PC-3 (cell line): ENCODE measurements at regions not wholly inside any gene's neighbourhood (a gene's known extent, or its start where the extent isn't known, plus 50 kb on each side); places are given as distances from the start of the nearest gene placed in this dataset.

Experiments used
- ATAC-seq: fragments of 200-7000 bp; cut with Tn5 transposase; 2 replicates; pipeline ENCODE4 v1.9.1; 2020; ENCODE audit warnings: mild to moderate bottlenecking, moderate library complexity
- BruUV-seq: library from RNA; stranded (reverse); fragments of 400-500 nt; replicated peaks from 2 replicates; lab custom pipeline; 2021; lab: Mats Ljungman, UMichigan
- CTCF ChIA-PET: fragments of 300-600 bp; sonication (Branson Sonifier 250); formaldehyde crosslinking; loops from one replicate; lab custom pipeline; 2022; ENCODE audit warnings: antibody characterized with exemption; lab: Charles Lee
- POLR2A ChIA-PET: fragments of 300-600 bp; sonication (Branson Sonifier 250); formaldehyde crosslinking; loops from one replicate; lab custom pipeline; 2022; ENCODE audit warnings: antibody characterized with exemption; ENCODE audit not compliant: unreplicated experiment; lab: Charles Lee
- DNase-seq: peaks from one replicate; pipeline ENCODE4 v3.0.0-alpha.2; 2015
- H2AFZ ChIP-seq: fragments of 300-600 bp; sonication (generic); 2 replicates; pipeline ENCODE4 v1.6.0; 2016; ENCODE audit warnings: antibody characterized with exemption, low read length
- H3F3A ChIP-seq: fragments of 300-600 bp; sonication (generic); one replicate; pipeline ENCODE4 v1.6.0; 2017; ENCODE audit warnings: antibody characterized with exemption, low read length, control low read depth, mild to moderate bottlenecking; ENCODE audit not compliant: unreplicated experiment
- H3K27ac ChIP-seq: fragments of 300-600 bp; sonication (generic); 2 replicates; pipeline ENCODE4 v1.5.1; 2016; ENCODE audit warnings: mild to moderate bottlenecking, low read length
- H3K27me3 ChIP-seq: fragments of 300-600 bp; sonication (generic); 2 replicates; pipeline ENCODE4 v1.6.1; 2016; ENCODE audit warnings: low read length, mixed read lengths
- H3K36me3 ChIP-seq: fragments of 300-600 bp; sonication (generic); 2 replicates; pipeline ENCODE4 v1.6.1; 2016; ENCODE audit warnings: low read depth, mixed run types, low read length, mixed read lengths
- H3K4me1 ChIP-seq: fragments of 300-600 bp; sonication (generic); 2 replicates; pipeline ENCODE4 v1.5.1; 2016; ENCODE audit warnings: low read length; ENCODE audit not compliant: insufficient read depth
- H3K4me2 ChIP-seq: fragments of 300-600 bp; sonication (generic); 2 replicates; pipeline ENCODE4 v1.6.0; 2016; ENCODE audit warnings: low read length
- H3K4me3 ChIP-seq: fragments of 300-600 bp; sonication (generic); 2 replicates; pipeline ENCODE4 v1.5.1; 2016; ENCODE audit warnings: mild to moderate bottlenecking, low read length, mixed read lengths
- H3K79me2 ChIP-seq: fragments of 300-600 bp; sonication (generic); 2 replicates; pipeline ENCODE4 v1.6.1; 2017; ENCODE audit warnings: low read length, mixed read lengths
- H3K9ac ChIP-seq: fragments of 300-600 bp; sonication (generic); 2 replicates; pipeline ENCODE4 v1.6.0; 2016; ENCODE audit warnings: mild to moderate bottlenecking, low read length
- H3K9me2 ChIP-seq: fragments of 300-600 bp; sonication (generic); replicated peaks from 2 replicates; pipeline ENCODE4 v1.6.1; 2016; ENCODE audit warnings: mixed run types, low read length, mixed read lengths
- H3K9me3 ChIP-seq: fragments of 300-600 bp; sonication (generic); 2 replicates; pipeline ENCODE4 v1.6.1; 2016; ENCODE audit warnings: low read length, mixed read lengths
- H4K20me1 ChIP-seq: fragments of 300-600 bp; sonication (generic); 2 replicates; pipeline ENCODE4 v1.6.1; 2016; ENCODE audit warnings: low read length, mixed read lengths
- CTCF ChIP-seq: fragments of 300-600 bp; sonication (generic); conservative IDR thresholded peaks from 2 replicates; pipeline ENCODE4 v1.5.1; 2017; ENCODE audit warnings: antibody characterized with exemption, low read depth, mild to moderate bottlenecking, low read length
- EZH2 ChIP-seq: fragments of 300-600 bp; sonication (generic); IDR thresholded peaks from one replicate; pipeline ENCODE4 v1.6.1; 2017; ENCODE audit warnings: antibody characterized with exemption, mild to moderate bottlenecking, low read length; ENCODE audit not compliant: unreplicated experiment
- EZH2phosphoT487 ChIP-seq: fragments of 300-600 bp; sonication (generic); IDR thresholded peaks from 2 replicates; pipeline ENCODE4 v1.6.1; 2018; ENCODE audit warnings: mild to moderate bottlenecking, antibody characterized with exemption, low read length, borderline replicate concordance
- intact Hi-C: fragments of 100-400 bp; cut with micrococcal nuclease; formaldehyde crosslinking; loops from 2 replicates; pipeline ENCODE4 v1.9.0; 2023

GRCh38 chr3:19595884-19596283 lies 338.1 kb downstream of the EFHB start:
- ChIA-PET CTCF (no interaction called here), POLR2A (no interaction called here)
- DNase-seq (no peak), ATAC-seq (no peak)
- Histone ChIP-seq H3K9me2 (no peaks in the 10 kb centered on the region), H3F3A (no peaks in the 10 kb centered on the region), H3K79me2 (no peaks in the 10 kb centered on the region), H3K27me3 (no peaks in the 10 kb centered on the region), H3K4me3 (no peak overlapping the region), H3K4me2 (no peak overlapping the region), H3K4me1 (no peaks in the 10 kb centered on the region), H3K27ac (no peak overlapping the region), H3K9me3 (peaks cover 6% of the 10 kb centered on the region; the same call in 1 of the 2 replicates), H2AFZ (no peak overlapping the region), H4K20me1 (no peaks in the 10 kb centered on the region), H3K9ac (no peak overlapping the region), H3K36me3 (no peaks in the 10 kb centered on the region)
- no TSS peak for BruUV-seq
- TF ChIP-seq CTCF = no peak
- no peak for TF ChIP-seq EZH2
- TF ChIP-seq EZH2phosphoT487 = no peak
- intact Hi-C loops = no loop called here
